Gastrocnemius medialis (tissue), 4 donors: ENCODE measurements at regions not wholly inside any gene's neighbourhood (a gene's known extent, or its start where the extent isn't known, plus 50 kb on each side); places are given as distances from the start of the nearest gene placed in this dataset.
"Not testable (repeated sequence)": the region's sequence is repeated elsewhere in the genome, so short reads cannot be mapped to it uniquely, and the experiment has no call there.

Experiments
- ATAC-seq, 2 donors: fragments of 150-250 bp; one replicate each; pipeline ENCODE4 v1.9.1; 2016
- DNase-seq, 2 donors: peaks; one replicate each; pipeline ENCODE4 v3.0.0-alpha.2; 2019
- H3K27ac ChIP-seq, 4 donors: fragments of 200-600 bp; sonication (generic); 1 replicate in 1 of 4; 2 replicates in 3 of 4; pipeline ENCODE4 v1.5.1; 2016 to 2018; ENCODE audit warnings: mild to moderate bottlenecking in 2 of 4, moderate library complexity in 1 of 4
- H3K27me3 ChIP-seq, 3 donors: fragments of 200-600 bp; sonication (generic) in 2 of 3; 1 replicate in 1 of 3; 2 replicates in 2 of 3; pipeline versions ENCODE4 v1.5.1 to v1.6.0; 2016 to 2019; ENCODE audit warnings: mild to moderate bottlenecking in 1 of 3, moderate library complexity in 1 of 3
- H3K36me3 ChIP-seq, 2 donors: fragments of 200-600 bp; sonication (generic) in 1 of 2; one replicate each; pipeline ENCODE4 v1.5.1; 2017 to 2018
- H3K4me1 ChIP-seq, 2 donors: fragments of 200-600 bp; sonication (generic) in 1 of 2; one replicate each; pipeline ENCODE4 v1.5.1; 2016 to 2017; ENCODE audit warnings: mild to moderate bottlenecking in 2 of 2
- H3K4me3 ChIP-seq, 4 donors: fragments of 200-600 bp; sonication (generic) in 3 of 4; 1 replicate in 1 of 4; 2 replicates in 3 of 4; pipeline ENCODE4 v1.5.1; 2016 to 2019; ENCODE audit warnings: mild to moderate bottlenecking in 2 of 4
- H3K9me3 ChIP-seq, 3 donors: fragments of 200-600 bp; sonication (generic) in 2 of 3; 1 replicate in 1 of 3; 2 replicates in 2 of 3; pipeline ENCODE4 v1.5.1; 2016 to 2019
- CTCF ChIP-seq, 5 experiments: fragments of 450-650 bp in 3 of 5; fragments of 200-600 bp in 2 of 5; sonication (generic) in 2 of 5; IDR thresholded peaks in 4 of 5; conservative IDR thresholded peaks in 1 of 5; 1 replicate in 4 of 5; 2 replicates in 1 of 5; pipeline ENCODE4 v1.5.1; 2016 to 2019; ENCODE audit warnings: antibody characterized with exemption in 5 of 5, mild to moderate bottlenecking in 3 of 5, moderate library complexity in 3 of 5
- POLR2A ChIP-seq, 2 donors: fragments of 450-650 bp; IDR thresholded peaks; one replicate each; pipeline ENCODE4 v1.6.1; 2017; ENCODE audit warnings: antibody characterized with exemption in 2 of 2, mild to moderate bottlenecking in 2 of 2, moderate library complexity in 2 of 2
- in situ Hi-C, 4 donors: fragments of 200-750 bp; cut with MboI; loops; one replicate each; pipeline versions ENCODE4 v1.15.0 to v1.8.0; 2017; ENCODE audit warnings: low sequenced_read_pairs in 4 of 4
- intact Hi-C: fragments of 100-400 bp; cut with DNase I; formaldehyde crosslinking; loops from one replicate; pipeline ENCODE4 v1.15.1; 2023; ENCODE audit warnings: low total_unique reads

- ATAC-seq, in situ Hi-C loops, H3K36me3 ChIP-seq, H3K4me1 ChIP-seq, H3K4me3 ChIP-seq, H3K27me3 ChIP-seq, intact Hi-C loops, DNase-seq, H3K27ac ChIP-seq, H3K9me3 ChIP-seq: not testable (repeated sequence)
Measured at GRCh38 chr6:22378536-22378935, 81.7 kb upstream of the PRL start.

- no peak for ATAC-seq
- in situ Hi-C loops: no loop called here
Measured at GRCh38 chr6:22380236-22380635, 83.4 kb upstream of the PRL start.

GRCh38 chr6:22381845-22382544 lies 85.2 kb upstream of the PRL start:
- H3K4me1 ChIP-seq: no peaks in the 10 kb centered on the region
- no peak overlapping the region for H3K4me3 ChIP-seq
- H3K27me3 ChIP-seq: no peaks in the 10 kb centered on the region
- ATAC-seq: no peak
- no peaks in the 10 kb centered on the region for H3K9me3 ChIP-seq
- DNase-seq: no peak
- no peaks in the 10 kb centered on the region for H3K36me3 ChIP-seq
- TF ChIP-seq CTCF (IDR thresholded peaks at IDR 0.05 in 4 of 5, conservative IDR thresholded peaks at IDR 0.05 in 1 of 5) (no peak), POLR2A (IDR thresholded peaks at IDR 0.05) (no peak)
- in situ Hi-C loops (no loop called here), intact Hi-C loops (no loop called here)
- no peak overlapping the region for H3K27ac ChIP-seq

More at GRCh38 chr6:22380236-22380635, 83.4 kb upstream of the PRL start:
- DNase-seq: no peak
- H3K4me1 ChIP-seq: no peaks in the 10 kb centered on the region
- no peak overlapping the region for H3K27ac ChIP-seq
- H3K4me3 ChIP-seq: no peak overlapping the region
- no peaks in the 10 kb centered on the region for H3K9me3 ChIP-seq
- intact Hi-C loops: no loop called here
- no peak for TF ChIP-seq POLR2A (IDR thresholded peaks at IDR 0.05)
- no peak for TF ChIP-seq CTCF (IDR thresholded peaks at IDR 0.05 in 4 of 5, conservative IDR thresholded peaks at IDR 0.05 in 1 of 5)
- H3K36me3 ChIP-seq: no peaks in the 10 kb centered on the region
- no peaks in the 10 kb centered on the region for H3K27me3 ChIP-seq

GRCh38 chr6:22383016-22383415 lies 86.2 kb upstream of the PRL start:
- no peak for ATAC-seq
- H3K4me1 ChIP-seq: no peaks in the 10 kb centered on the region
- H3K36me3 ChIP-seq: no peaks in the 10 kb centered on the region
- intact Hi-C loops (no loop called here), in situ Hi-C loops (no loop called here)
- no peak overlapping the region for H3K27ac ChIP-seq
- no peak overlapping the region for H3K4me3 ChIP-seq
- TF ChIP-seq CTCF (IDR thresholded peaks at IDR 0.05 in 4 of 5, conservative IDR thresholded peaks at IDR 0.05 in 1 of 5): no peak
- no peak for TF ChIP-seq POLR2A (IDR thresholded peaks at IDR 0.05)
- no peak for DNase-seq
- no peaks in the 10 kb centered on the region for H3K9me3 ChIP-seq
- H3K27me3 ChIP-seq: no peaks in the 10 kb centered on the region

GRCh38 chr6:22392711-22393110 lies 95.9 kb upstream of the PRL start:
- Histone ChIP-seq H3K9me3 (no peaks in the 10 kb centered on the region), H3K27ac (no peak overlapping the region), H3K27me3 (no peaks in the 10 kb centered on the region), H3K4me3 (no peak overlapping the region), H3K4me1 (no peaks in the 10 kb centered on the region), H3K36me3 (no peaks in the 10 kb centered on the region)
- TF ChIP-seq CTCF (IDR thresholded peaks at IDR 0.05 in 4 of 5, conservative IDR thresholded peaks at IDR 0.05 in 1 of 5): no peak
- TF ChIP-seq POLR2A (IDR thresholded peaks at IDR 0.05): no peak
- ATAC-seq (no peak), DNase-seq (no peak)
- intact Hi-C loops (no loop called here), in situ Hi-C loops (no loop called here)
